Adrenal gland (tissue), 9 donors: ENCODE measurements at regions not wholly inside any gene's neighbourhood (a gene's known extent, or its start where the extent isn't known, plus 50 kb on each side); places are given as distances from the start of the nearest gene placed in this dataset.

Experiments used
- DNase-seq, 7 donors: peaks; one replicate each; pipeline ENCODE4 v3.0.0-alpha.2; 2019 to 2020
- H3K27ac ChIP-seq, 5 donors: fragments of 200-600 bp; sonication (generic) in 4 of 5; 1 replicate in 3 of 5; 2 replicates in 2 of 5; pipeline versions ENCODE4 v1.5.1 to v1.8.0; 2016 to 2020; ENCODE audit warnings: mild to moderate bottlenecking in 1 of 5
- H3K27me3 ChIP-seq: fragments of 200-600 bp; 2 replicates; pipeline ENCODE4 v1.8.0; 2021
- H3K36me3 ChIP-seq, 2 donors: fragments of 200-600 bp; replicated peaks in 1 of 2; 1 replicate in 1 of 2; 2 replicates in 1 of 2; pipeline versions ENCODE4 v1.5.1 to v1.8.0; 2018 to 2022
- H3K4me1 ChIP-seq, 2 donors: fragments of 200-600 bp; replicated peaks in 1 of 2; 1 replicate in 1 of 2; 2 replicates in 1 of 2; pipeline versions ENCODE4 v1.5.1 to v1.8.0; 2018 to 2021
- H3K4me3 ChIP-seq, 4 donors: fragments of 200-600 bp; sonication (generic) in 3 of 4; one replicate each; pipeline ENCODE4 v1.5.1; 2016 to 2018
- H3K9me3 ChIP-seq, 3 donors: fragments of 200-600 bp; sonication (generic) in 1 of 3; replicated peaks in 1 of 3; 1 replicate in 2 of 3; 2 replicates in 1 of 3; pipeline versions ENCODE4 v1.5.1 to v1.8.0; 2016 to 2021
- CTCF ChIP-seq, 6 experiments: fragments of 450-650 bp in 4 of 6; fragments of 200-600 bp in 2 of 6; sonication (generic) in 1 of 6; IDR thresholded peaks; 1 replicate in 5 of 6; 2 replicates in 1 of 6; pipeline versions ENCODE4 v1.5.1 to v1.8.0; 2016 to 2021; ENCODE audit warnings: antibody characterized with exemption in 6 of 6, mild to moderate bottlenecking in 2 of 6, moderate library complexity in 1 of 6
- POLR2A ChIP-seq, 2 donors: fragments of 450-650 bp; IDR thresholded peaks; one replicate each; pipeline ENCODE4 v1.6.1; 2017; ENCODE audit warnings: antibody characterized with exemption in 2 of 2, mild to moderate bottlenecking in 2 of 2, moderate library complexity in 1 of 2
- WGBS, 4 donors: extraction: QIAGEN DNeasy Blood & Tissue Kit in 2 of 4; methylation state at CpG; one replicate each; pipeline versions ENCODE4 v1.1.5 to v1.1.7; 2013 to 2017; 5-methylcytosine and 5-hydroxymethylcytosine counted together
- intact Hi-C, 2 donors: fragments of 100-400 bp; cut with DNase I; formaldehyde crosslinking; loops; one replicate each; pipeline versions ENCODE4 v1.14.1 to v1.15.0; 2022 to 2023
- donor health status: healthy with polysubstance abuse.
- donor health status: Bipolar disorder and iron deficiency.
- donor health status: DM: yes; HTN: yes; CAD: no.
- donor health status: DM: no; HTN: no; CAD: no.
- donor health status: DM: no; HTN: no; CAD: no.

GRCh38 chr16:24624102-24624501 lies 84.7 kb downstream of the RBBP6 start:
- Histone ChIP-seq H3K36me3 (no peaks in the 10 kb centered on the region), H3K27me3 (no peaks in the 10 kb centered on the region), H3K4me3 (no peak overlapping the region), H3K9me3 (no peaks in the 10 kb centered on the region), H3K27ac (no peak overlapping the region), H3K4me1 (no peaks in the 10 kb centered on the region)
- TF ChIP-seq POLR2A (IDR thresholded peaks at IDR 0.05), result no peak
- no peak for TF ChIP-seq CTCF (IDR thresholded peaks at IDR 0.05)
- WGBS, 4 donors, result 74 to 82% (median 80%) methylated on average over 8 to 9 of the region's 9 CpGs
- DNase-seq, result no peak
- intact Hi-C loops, result no loop called here

- Histone ChIP-seq H3K4me1 (no peaks in the 10 kb centered on the region), H3K27ac (no peak overlapping the region), H3K9me3 (no peaks in the 10 kb centered on the region), H3K36me3 (no peaks in the 10 kb centered on the region), H3K4me3 (no peak overlapping the region), H3K27me3 (no peaks in the 10 kb centered on the region)
- intact Hi-C loops, result no loop called here
- no peak for TF ChIP-seq POLR2A (IDR thresholded peaks at IDR 0.05)
- TF ChIP-seq CTCF (IDR thresholded peaks at IDR 0.05), result no peak
- DNase-seq, result no peak
- 65 to 78% (median 70%) methylated on average over 2 of the region's 2 CpGs for WGBS, 4 donors
Measured at GRCh38 chr16:24626256-24626655, 86.9 kb downstream of the RBBP6 start.

GRCh38 chr16:24634919-24635318 lies 94.5 kb upstream of the TNRC6A start:
- 40 to 50% (median 47%) methylated on average over 1 of the region's 1 CpG for WGBS, 4 donors
- DNase-seq, result no peak
- H3K4me3 ChIP-seq, result no peak overlapping the region
- H3K36me3 ChIP-seq, result no peaks in the 10 kb centered on the region
- no peaks in the 10 kb centered on the region for H3K9me3 ChIP-seq
- H3K27me3 ChIP-seq, result no peaks in the 10 kb centered on the region
- peaks cover 7 to 11% of the 10 kb centered on the region in 2 donors for H3K4me1 ChIP-seq
- TF ChIP-seq POLR2A (IDR thresholded peaks at IDR 0.05), result no peak
- no peak for TF ChIP-seq CTCF (IDR thresholded peaks at IDR 0.05)
- H3K27ac ChIP-seq, result no peak overlapping the region
- intact Hi-C loops, result loop anchor here in 1 of 2 donors (10.0 kb wide), 1 partner anchor 70 kb away; no protein-coding TSS in a partner anchor

- H3K4me3 ChIP-seq, result no peak overlapping the region
- no peaks in the 10 kb centered on the region for H3K36me3 ChIP-seq
- no peaks in the 10 kb centered on the region for H3K27me3 ChIP-seq
- 22 to 34% (median 34%) methylated on average over 6 of the region's 6 CpGs for WGBS, 4 donors
- no peak for TF ChIP-seq CTCF (IDR thresholded peaks at IDR 0.05)
- no peak for TF ChIP-seq POLR2A (IDR thresholded peaks at IDR 0.05)
- peak overlapping the region in 2 of 5 donors; percentile 24 to 55 for H3K27ac ChIP-seq
- peak; percentile 82 to 97 (median 94) for DNase-seq
- H3K9me3 ChIP-seq, result no peaks in the 10 kb centered on the region
- intact Hi-C loops, result loop anchor here in 1 of 2 donors (10.0 kb wide), 1 partner anchor 69 kb away; no protein-coding TSS in a partner anchor
- peaks cover 7 to 11% of the 10 kb centered on the region in 2 donors for H3K4me1 ChIP-seq
Measured at GRCh38 chr16:24635900-24636610, 93.4 kb upstream of the TNRC6A start.
